ENCODE measurements at regions not wholly inside any gene's neighbourhood (a gene's known extent, or its start where the extent isn't known, plus 50 kb on each side); places are given as distances from the start of the nearest gene placed in this dataset.

DNA sequence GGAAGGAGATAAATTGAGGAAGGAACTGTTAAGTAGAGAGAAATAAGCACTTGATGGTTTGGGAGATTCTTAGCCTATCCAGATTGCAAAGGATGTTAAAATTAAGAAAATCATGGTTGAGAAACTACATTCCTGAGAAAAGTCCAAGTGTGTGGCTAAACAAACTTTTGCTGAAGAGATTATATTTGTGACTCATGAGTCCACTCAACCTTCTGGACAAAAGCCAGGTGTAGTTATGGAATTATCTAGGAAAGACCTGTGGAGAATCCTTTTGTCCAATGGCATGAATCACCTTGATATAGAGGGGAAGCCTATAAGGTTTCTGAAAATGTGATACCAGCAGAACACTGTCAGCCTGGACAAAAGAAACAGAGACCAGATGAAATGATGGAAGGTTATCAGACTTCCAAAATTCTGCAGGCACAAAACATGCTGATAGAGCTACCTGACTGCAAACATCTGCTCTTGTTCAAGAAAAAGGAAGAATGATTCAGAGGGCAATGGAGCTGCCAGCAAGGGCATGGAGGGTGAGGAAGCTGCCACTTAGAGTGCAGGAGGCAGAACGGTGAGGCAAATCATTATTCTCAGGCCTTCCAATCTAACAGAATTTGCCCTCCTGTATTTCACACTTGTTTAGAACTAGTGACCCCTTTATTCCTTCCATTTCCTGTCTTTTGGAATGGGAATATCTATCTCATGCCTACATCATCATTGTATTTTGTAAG is 300.6 kb upstream of the PRMT6 start:
- Histone ChIP-seq H3K27ac (ENCODE audit: low read length) (no peak overlapping the region), H3F3A (ENCODE audit: insufficient read depth, low read length) (no peaks in the 10 kb centered on the region), H4K20me1 (ENCODE audit: insufficient read depth, low read length) (no peaks in the 10 kb centered on the region), H3K36me3 (replicated peaks; ENCODE audit: insufficient read depth, low read length) (no peaks in the 10 kb centered on the region), H3K4me3 (ENCODE audit: low read length) (no peak overlapping the region), H3K27me3 (replicated peaks; ENCODE audit: insufficient read depth, low read length) (no peaks in the 10 kb centered on the region), H3K9ac (ENCODE audit: low read length) (no peak overlapping the region), H3K4me2 (ENCODE audit: low read depth, low read length) (no peak overlapping the region), H3K79me2 (ENCODE audit: low read length) (no peaks in the 10 kb centered on the region), H3K4me1 (ENCODE audit: low read length) (no peaks in the 10 kb centered on the region), H3K9me3 (replicated peaks; ENCODE audit: insufficient read depth, low read length) (no peaks in the 10 kb centered on the region), H3K9me2 (replicated peaks; ENCODE audit: insufficient read depth, low read length) (no peaks in the 10 kb centered on the region), H2AFZ (ENCODE audit: low read length) (no peak overlapping the region)
- TF ChIP-seq EZH2 (optimal IDR thresholded peaks at IDR 0.05; ENCODE audit: low read depth, low read length) (no peak), EZH2phosphoT487 (IDR thresholded peaks at IDR 0.05; ENCODE audit: low read length) (no peak)
- TF ChIP-seq, protein P1, sequence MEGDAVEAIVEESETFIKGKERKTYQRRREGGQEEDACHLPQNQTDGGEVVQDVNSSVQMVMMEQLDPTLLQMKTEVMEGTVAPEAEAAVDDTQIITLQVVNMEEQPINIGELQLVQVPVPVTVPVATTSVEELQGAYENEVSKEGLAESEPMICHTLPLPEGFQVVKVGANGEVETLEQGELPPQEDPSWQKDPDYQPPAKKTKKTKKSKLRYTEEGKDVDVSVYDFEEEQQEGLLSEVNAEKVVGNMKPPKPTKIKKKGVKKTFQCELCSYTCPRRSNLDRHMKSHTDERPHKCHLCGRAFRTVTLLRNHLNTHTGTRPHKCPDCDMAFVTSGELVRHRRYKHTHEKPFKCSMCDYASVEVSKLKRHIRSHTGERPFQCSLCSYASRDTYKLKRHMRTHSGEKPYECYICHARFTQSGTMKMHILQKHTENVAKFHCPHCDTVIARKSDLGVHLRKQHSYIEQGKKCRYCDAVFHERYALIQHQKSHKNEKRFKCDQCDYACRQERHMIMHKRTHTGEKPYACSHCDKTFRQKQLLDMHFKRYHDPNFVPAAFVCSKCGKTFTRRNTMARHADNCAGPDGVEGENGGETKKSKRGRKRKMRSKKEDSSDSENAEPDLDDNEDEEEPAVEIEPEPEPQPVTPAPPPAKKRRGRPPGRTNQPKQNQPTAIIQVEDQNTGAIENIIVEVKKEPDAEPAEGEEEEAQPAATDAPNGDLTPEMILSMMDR (IDR thresholded peaks at IDR 0.05; ENCODE audit: low read length): no peak
- DNase-seq: no peak

DNA sequence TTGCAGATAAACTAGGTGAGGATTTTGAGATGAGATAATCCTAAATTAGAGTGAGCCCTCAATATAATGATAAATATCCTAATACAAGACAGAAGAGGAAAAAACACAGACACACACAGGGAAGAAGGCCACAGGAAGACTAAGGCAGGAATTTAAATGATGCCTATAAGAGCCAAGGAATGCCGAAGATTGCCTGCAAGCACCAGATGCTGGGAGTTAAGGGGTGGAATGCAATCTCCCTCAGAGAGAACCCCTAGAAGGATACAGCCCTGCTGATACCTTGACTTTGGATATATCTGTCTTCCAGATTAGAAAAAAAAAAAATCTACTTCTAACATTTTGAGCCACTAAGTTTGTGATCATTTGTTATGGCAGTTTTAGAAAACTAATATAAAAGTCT is 299.7 kb upstream of the PRMT6 start:
- Histone ChIP-seq H4K20me1 (ENCODE audit: insufficient read depth, low read length) (no peaks in the 10 kb centered on the region), H3K4me2 (ENCODE audit: low read depth, low read length) (no peak overlapping the region), H3K79me2 (ENCODE audit: low read length) (no peaks in the 10 kb centered on the region), H3F3A (ENCODE audit: insufficient read depth, low read length) (no peaks in the 10 kb centered on the region), H3K36me3 (replicated peaks; ENCODE audit: insufficient read depth, low read length) (no peaks in the 10 kb centered on the region), H3K4me3 (ENCODE audit: low read length) (no peak overlapping the region), H3K9me3 (replicated peaks; ENCODE audit: insufficient read depth, low read length) (no peaks in the 10 kb centered on the region), H3K9ac (ENCODE audit: low read length) (no peak overlapping the region), H2AFZ (ENCODE audit: low read length) (no peak overlapping the region), H3K27me3 (replicated peaks; ENCODE audit: insufficient read depth, low read length) (no peaks in the 10 kb centered on the region), H3K9me2 (replicated peaks; ENCODE audit: insufficient read depth, low read length) (no peaks in the 10 kb centered on the region), H3K4me1 (ENCODE audit: low read length) (no peaks in the 10 kb centered on the region), H3K27ac (ENCODE audit: low read length) (no peak overlapping the region)
- TF ChIP-seq, protein P1 (IDR thresholded peaks at IDR 0.05; ENCODE audit: low read length): no peak
- TF ChIP-seq EZH2 (optimal IDR thresholded peaks at IDR 0.05; ENCODE audit: low read depth, low read length): no peak
- no peak for TF ChIP-seq EZH2phosphoT487 (IDR thresholded peaks at IDR 0.05; ENCODE audit: low read length)
- DNase-seq: no peak

DNA sequence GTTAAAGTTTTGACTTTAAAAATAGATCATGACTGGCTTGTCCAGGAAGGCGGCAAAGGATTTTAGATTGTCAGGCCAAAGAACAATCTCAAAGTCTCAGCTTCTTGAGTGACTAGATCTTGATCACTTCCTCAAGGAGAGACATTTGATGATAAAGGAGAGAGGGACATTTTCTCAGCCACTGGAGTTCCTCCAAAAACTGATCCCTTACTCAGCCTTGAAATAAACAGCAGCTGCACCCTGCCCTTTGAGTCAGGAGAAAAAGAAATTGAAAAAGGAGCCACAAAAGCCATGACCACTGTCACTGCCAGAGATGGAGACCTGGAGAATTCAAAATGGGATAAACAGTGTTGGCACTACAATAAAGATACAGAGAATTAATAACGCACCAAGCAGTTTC is 288.4 kb upstream of the PRMT6 start:
- Histone ChIP-seq H2AFZ (ENCODE audit: low read length) (no peak overlapping the region), H3K79me2 (ENCODE audit: low read length) (no peaks in the 10 kb centered on the region), H3K9ac (ENCODE audit: low read length) (no peak overlapping the region), H3K4me3 (ENCODE audit: low read length) (no peak overlapping the region), H3K4me1 (ENCODE audit: low read length) (no peaks in the 10 kb centered on the region), H3K27me3 (replicated peaks; ENCODE audit: insufficient read depth, low read length) (no peaks in the 10 kb centered on the region), H3K27ac (ENCODE audit: low read length) (no peak overlapping the region), H3F3A (ENCODE audit: insufficient read depth, low read length) (no peaks in the 10 kb centered on the region), H3K9me3 (replicated peaks; ENCODE audit: insufficient read depth, low read length) (no peaks in the 10 kb centered on the region), H3K9me2 (replicated peaks; ENCODE audit: insufficient read depth, low read length) (no peaks in the 10 kb centered on the region), H3K36me3 (replicated peaks; ENCODE audit: insufficient read depth, low read length) (no peaks in the 10 kb centered on the region), H4K20me1 (ENCODE audit: insufficient read depth, low read length) (no peaks in the 10 kb centered on the region), H3K4me2 (ENCODE audit: low read depth, low read length) (no peak overlapping the region)
- DNase-seq: no peak
- no peak for TF ChIP-seq EZH2phosphoT487 (IDR thresholded peaks at IDR 0.05; ENCODE audit: low read length)
- TF ChIP-seq EZH2 (optimal IDR thresholded peaks at IDR 0.05; ENCODE audit: low read depth, low read length): no peak
- TF ChIP-seq, protein P1 (IDR thresholded peaks at IDR 0.05; ENCODE audit: low read length): no peak

Data from MM.1S (cell line).